ENCODE measurements at regions not wholly inside any gene's neighbourhood (a gene's known extent, or its start where the extent isn't known, plus 50 kb on each side); places are given as distances from the start of the nearest gene placed in this dataset.

DNA sequence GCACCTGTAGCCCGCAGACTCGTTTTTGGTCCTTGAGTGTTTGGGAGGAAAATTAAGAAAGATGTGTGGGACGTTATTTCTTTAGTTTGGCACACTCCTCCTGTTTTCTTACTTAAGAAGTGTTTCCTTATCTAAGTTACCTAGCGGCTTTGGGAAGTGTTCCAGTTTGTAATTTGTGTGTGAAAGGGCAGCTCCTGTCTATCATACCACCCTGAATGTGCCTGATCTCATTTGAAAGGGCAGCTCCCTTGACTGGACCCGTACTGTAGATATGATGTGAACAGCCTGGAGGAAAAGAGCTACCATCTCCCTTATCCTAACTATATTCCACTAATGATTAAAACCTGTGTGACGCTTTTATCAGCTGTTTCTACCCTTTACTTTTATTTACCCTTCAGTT is 314.3 kb downstream of the CHRM3 start:
- no peaks in the 10 kb centered on the region for H4K20me1 ChIP-seq (replicated peaks; ENCODE audit: insufficient read depth)
- H3K4me3 ChIP-seq = no peak overlapping the region
- DNase-seq (ENCODE audit: low spot score) (no peak), ATAC-seq (no peak)
- no peaks in the 10 kb centered on the region for H3K4me1 ChIP-seq (ENCODE audit: insufficient read depth)
- no peak overlapping the region for H3K27ac ChIP-seq (ENCODE audit: low read depth)
- H3K4me1 Mint-ChIP-seq = peaks cover under 1% of the 10 kb centered on the region; the same call in 1 of the 3 replicates
- H3K9me2 ChIP-seq (ENCODE audit: insufficient read depth) = no peaks in the 10 kb centered on the region
- H3K27me3 ChIP-seq (ENCODE audit: insufficient read depth) = no peaks in the 10 kb centered on the region
- no peak overlapping the region for H3K4me3 Mint-ChIP-seq
- H3K27me3 Mint-ChIP-seq (ENCODE audit: insufficient read depth, low read depth, poor library complexity) = no peaks in the 10 kb centered on the region
- peaks cover 5% of the 10 kb centered on the region; the same call in 2 of the 3 replicates for H3K9me3 Mint-ChIP-seq
- TF ChIP-seq NANOG (IDR thresholded peaks at IDR 0.05; ENCODE audit: borderline replicate concordance) (no peak), POLR2AphosphoS5 (IDR thresholded peaks at IDR 0.05; ENCODE audit: low read depth) (no peak), ZNF331 (CRISPR knock-in tag; IDR thresholded peaks at IDR 0.05; ENCODE audit: low read depth) (no peak), REST (IDR thresholded peaks at IDR 0.05; ENCODE audit: unreplicated experiment) (no peak)
- TF ChIP-seq, protein P1, sequence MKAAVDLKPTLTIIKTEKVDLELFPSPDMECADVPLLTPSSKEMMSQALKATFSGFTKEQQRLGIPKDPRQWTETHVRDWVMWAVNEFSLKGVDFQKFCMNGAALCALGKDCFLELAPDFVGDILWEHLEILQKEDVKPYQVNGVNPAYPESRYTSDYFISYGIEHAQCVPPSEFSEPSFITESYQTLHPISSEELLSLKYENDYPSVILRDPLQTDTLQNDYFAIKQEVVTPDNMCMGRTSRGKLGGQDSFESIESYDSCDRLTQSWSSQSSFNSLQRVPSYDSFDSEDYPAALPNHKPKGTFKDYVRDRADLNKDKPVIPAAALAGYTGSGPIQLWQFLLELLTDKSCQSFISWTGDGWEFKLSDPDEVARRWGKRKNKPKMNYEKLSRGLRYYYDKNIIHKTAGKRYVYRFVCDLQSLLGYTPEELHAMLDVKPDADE (IDR thresholded peaks at IDR 0.05) = no peak
- H3F3A ChIP-seq (replicated peaks; ENCODE audit: low read depth) = no peaks in the 10 kb centered on the region
- H3K79me2 ChIP-seq (replicated peaks; ENCODE audit: insufficient read depth) = no peaks in the 10 kb centered on the region
- no peak overlapping the region for H3K27ac Mint-ChIP-seq
- 0 out of 3 replicates have a peak, but pooled peaks cover 2% of the 10 kb centered on the region for H3K36me3 Mint-ChIP-seq (ENCODE audit: low read depth)
- no peak overlapping the region for H3K4me2 ChIP-seq
- no peaks in the 10 kb centered on the region for H3K36me3 ChIP-seq (ENCODE audit: insufficient read depth)
- no peak overlapping the region for H2AFZ ChIP-seq

GRCh38 chr1:239703075-239703474 is 316.7 kb downstream of the CHRM3 start:
- DNase-seq (ENCODE audit: low spot score) = no peak
- Histone ChIP-seq H3K4me3 (no peak overlapping the region), H4K20me1 (replicated peaks; ENCODE audit: insufficient read depth) (no peaks in the 10 kb centered on the region), H3K4me1 (ENCODE audit: insufficient read depth) (no peaks in the 10 kb centered on the region), H3K27me3 (ENCODE audit: insufficient read depth) (no peaks in the 10 kb centered on the region), H3K4me2 (no peak overlapping the region), H3K36me3 (ENCODE audit: insufficient read depth) (no peaks in the 10 kb centered on the region), H2AFZ (no peak overlapping the region), H3F3A (replicated peaks; ENCODE audit: low read depth) (no peaks in the 10 kb centered on the region), H3K79me2 (replicated peaks; ENCODE audit: insufficient read depth) (no peaks in the 10 kb centered on the region), H3K9me2 (ENCODE audit: insufficient read depth) (no peaks in the 10 kb centered on the region), H3K27ac (ENCODE audit: low read depth) (no peak overlapping the region)
- no peaks in the 10 kb centered on the region for H3K27me3 Mint-ChIP-seq (ENCODE audit: insufficient read depth, low read depth, poor library complexity)
- H3K9me3 Mint-ChIP-seq = no peaks in the 10 kb centered on the region
- ATAC-seq = no peak
- no peak overlapping the region for H3K4me3 Mint-ChIP-seq
- H3K4me1 Mint-ChIP-seq = peaks cover 8% of the 10 kb centered on the region; the same call in 2 of the 3 replicates
- no peaks in the 10 kb centered on the region for H3K36me3 Mint-ChIP-seq (ENCODE audit: low read depth)
- H3K27ac Mint-ChIP-seq = no peak overlapping the region
- no peak for TF ChIP-seq EZH2phosphoT487 (IDR thresholded peaks at IDR 0.05; ENCODE audit: unreplicated experiment)
- TF ChIP-seq POLR2AphosphoS5 (IDR thresholded peaks at IDR 0.05; ENCODE audit: low read depth) = no peak
- TF ChIP-seq, protein P1 (IDR thresholded peaks at IDR 0.05) = no peak
- TF ChIP-seq STAT1 (IDR thresholded peaks at IDR 0.05; ENCODE audit: unreplicated experiment) = no peak
- TF ChIP-seq, protein P2, sequence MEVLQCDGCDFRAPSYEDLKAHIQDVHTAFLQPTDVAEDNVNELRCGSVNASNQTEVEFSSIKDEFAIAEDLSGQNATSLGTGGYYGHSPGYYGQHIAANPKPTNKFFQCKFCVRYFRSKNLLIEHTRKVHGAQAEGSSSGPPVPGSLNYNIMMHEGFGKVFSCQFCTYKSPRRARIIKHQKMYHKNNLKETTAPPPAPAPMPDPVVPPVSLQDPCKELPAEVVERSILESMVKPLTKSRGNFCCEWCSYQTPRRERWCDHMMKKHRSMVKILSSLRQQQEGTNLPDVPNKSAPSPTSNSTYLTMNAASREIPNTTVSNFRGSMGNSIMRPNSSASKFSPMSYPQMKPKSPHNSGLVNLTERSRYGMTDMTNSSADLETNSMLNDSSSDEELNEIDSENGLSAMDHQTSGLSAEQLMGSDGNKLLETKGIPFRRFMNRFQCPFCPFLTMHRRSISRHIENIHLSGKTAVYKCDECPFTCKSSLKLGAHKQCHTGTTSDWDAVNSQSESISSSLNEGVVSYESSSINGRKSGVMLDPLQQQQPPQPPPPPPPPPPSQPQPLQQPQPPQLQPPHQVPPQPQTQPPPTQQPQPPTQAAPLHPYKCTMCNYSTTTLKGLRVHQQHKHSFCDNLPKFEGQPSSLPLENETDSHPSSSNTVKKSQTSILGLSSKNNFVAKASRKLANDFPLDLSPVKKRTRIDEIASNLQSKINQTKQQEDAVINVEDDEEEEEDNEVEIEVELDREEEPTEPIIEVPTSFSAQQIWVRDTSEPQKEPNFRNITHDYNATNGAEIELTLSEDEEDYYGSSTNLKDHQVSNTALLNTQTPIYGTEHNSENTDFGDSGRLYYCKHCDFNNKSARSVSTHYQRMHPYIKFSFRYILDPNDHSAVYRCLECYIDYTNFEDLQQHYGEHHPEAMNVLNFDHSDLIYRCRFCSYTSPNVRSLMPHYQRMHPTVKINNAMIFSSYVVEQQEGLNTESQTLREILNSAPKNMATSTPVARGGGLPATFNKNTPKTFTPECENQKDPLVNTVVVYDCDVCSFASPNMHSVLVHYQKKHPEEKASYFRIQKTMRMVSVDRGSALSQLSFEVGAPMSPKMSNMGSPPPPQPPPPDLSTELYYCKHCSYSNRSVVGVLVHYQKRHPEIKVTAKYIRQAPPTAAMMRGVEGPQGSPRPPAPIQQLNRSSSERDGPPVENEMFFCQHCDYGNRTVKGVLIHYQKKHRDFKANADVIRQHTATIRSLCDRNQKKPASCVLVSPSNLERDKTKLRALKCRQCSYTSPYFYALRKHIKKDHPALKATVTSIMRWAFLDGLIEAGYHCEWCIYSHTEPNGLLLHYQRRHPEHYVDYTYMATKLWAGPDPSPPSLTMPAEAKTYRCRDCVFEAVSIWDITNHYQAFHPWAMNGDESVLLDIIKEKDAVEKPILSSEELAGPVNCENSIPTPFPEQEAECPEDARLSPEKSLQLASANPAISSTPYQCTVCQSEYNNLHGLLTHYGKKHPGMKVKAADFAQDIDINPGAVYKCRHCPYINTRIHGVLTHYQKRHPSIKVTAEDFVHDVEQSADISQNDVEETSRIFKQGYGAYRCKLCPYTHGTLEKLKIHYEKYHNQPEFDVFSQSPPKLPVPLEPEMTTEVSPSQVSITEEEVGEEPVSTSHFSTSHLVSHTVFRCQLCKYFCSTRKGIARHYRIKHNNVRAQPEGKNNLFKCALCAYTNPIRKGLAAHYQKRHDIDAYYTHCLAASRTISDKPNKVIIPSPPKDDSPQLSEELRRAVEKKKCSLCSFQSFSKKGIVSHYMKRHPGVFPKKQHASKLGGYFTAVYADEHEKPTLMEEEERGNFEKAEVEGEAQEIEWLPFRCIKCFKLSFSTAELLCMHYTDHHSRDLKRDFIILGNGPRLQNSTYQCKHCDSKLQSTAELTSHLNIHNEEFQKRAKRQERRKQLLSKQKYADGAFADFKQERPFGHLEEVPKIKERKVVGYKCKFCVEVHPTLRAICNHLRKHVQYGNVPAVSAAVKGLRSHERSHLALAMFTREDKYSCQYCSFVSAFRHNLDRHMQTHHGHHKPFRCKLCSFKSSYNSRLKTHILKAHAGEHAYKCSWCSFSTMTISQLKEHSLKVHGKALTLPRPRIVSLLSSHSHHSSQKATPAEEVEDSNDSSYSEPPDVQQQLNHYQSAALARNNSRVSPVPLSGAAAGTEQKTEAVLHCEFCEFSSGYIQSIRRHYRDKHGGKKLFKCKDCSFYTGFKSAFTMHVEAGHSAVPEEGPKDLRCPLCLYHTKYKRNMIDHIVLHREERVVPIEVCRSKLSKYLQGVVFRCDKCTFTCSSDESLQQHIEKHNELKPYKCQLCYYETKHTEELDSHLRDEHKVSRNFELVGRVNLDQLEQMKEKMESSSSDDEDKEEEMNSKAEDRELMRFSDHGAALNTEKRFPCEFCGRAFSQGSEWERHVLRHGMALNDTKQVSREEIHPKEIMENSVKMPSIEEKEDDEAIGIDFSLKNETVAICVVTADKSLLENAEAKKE (CRISPR knock-in tag; IDR thresholded peaks at IDR 0.05) = no peak
- TF ChIP-seq EZH2 (IDR thresholded peaks at IDR 0.05; ENCODE audit: low read depth, unreplicated experiment) = no peak

Measured in GM23338 (cell line).